ENCODE measurements at regions not wholly inside any gene's neighbourhood (a gene's known extent, or its start where the extent isn't known, plus 50 kb on each side); places are given as distances from the start of the nearest gene placed in this dataset.
"Not testable (repeated sequence)": the region's sequence is repeated elsewhere in the genome, so short reads cannot be mapped to it uniquely, and the experiment has no call there.

DNA sequence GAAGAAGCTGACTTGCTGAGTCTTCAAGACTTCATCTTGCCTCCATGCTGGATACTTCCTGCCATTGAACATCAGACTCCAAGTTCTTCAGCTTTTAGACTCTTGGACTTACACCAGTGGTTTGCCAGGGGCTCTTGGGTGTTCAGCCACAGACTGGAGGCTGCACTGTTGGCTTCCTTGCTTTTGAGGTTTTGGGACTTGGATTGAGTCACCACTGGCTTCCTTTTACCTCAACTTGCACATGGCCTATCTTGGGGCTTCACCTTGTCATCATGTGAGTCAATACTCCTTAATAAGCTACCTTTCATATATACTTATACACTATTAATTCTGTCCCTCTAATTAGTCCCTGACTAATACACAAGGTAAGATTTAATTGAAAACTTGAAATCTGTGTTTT lies 361.7 kb upstream of the SEMA3C start:
- DNase-seq: no peak

DNA sequence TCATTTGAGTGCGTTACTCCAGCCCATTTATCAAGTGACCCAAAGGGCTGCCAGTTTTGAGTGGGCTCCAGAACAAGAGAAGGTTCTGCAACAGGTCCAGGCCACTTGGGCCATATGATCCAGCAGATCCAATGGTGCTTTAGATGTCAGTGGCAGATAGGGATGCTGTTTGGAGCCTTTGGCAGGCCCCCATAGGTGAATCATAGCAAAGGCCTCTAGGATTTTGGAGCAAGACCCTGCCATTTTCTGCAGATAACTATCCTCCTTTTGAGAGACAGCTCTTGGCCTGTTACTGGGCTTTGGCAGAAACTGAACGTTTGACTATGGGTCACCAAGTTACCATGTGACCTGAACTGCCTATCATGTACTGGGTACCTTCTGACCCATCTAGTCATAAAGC lies 358.8 kb upstream of the SEMA3C start:
- no peak for DNase-seq

DNA sequence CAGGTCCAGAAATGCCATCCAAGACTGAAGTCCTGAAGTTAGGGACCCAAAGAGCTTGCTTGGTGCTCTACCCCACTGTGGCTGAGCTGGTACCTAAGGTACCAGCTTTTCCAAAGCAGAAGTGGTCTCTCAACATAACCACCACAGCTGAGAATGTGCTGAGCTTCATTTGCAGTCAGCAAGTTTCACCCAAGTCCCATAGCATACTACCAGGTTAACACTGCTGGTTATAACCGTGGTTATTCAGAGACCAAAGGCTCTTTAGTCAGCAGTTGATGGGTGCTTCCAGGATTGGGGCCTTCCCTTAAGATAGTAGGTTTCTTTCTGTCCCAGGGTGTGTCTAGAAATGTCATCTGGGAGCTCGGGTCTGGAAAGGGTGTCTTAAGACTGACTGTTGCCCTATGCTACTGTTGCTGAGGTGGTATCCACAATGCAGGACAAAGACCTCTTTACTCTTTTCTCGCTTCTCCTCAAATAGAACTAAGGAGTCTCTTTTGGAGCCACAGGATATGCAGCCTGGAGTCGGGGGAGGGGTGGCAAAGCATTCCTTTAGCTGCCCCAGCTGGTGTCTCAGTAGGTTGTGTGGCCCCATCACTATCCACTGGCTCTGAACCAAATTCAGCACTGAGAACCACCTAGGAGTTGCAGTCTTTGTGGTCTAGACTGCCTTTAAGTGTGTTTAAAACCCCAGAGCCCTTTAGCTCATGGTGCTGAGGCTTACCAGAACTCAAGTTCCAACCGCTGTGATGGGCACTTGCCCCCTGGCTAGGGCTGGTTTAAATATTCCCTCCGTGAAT lies 354.9 kb upstream of the SEMA3C start:
- no peak for DNase-seq

DNA sequence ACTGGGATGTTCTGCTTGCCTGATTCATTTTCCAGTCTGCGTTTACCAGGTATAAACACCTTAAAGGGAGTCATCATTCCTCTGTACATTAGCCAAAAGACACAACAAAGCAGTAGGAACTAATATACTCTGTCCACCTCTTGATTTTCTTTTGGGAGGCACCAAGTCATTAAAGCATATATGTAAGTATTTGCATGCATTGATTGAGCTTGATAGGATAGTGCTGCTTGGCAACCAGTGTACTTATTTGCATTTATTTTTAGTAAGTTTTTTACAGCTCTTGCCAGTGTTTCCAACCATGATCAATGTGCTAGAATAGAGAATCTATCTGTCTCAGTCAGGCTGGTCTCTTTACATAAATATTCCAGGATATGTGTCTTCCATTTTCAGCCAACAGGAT lies 353.3 kb upstream of the SEMA3C start:
- no peak for DNase-seq

DNA sequence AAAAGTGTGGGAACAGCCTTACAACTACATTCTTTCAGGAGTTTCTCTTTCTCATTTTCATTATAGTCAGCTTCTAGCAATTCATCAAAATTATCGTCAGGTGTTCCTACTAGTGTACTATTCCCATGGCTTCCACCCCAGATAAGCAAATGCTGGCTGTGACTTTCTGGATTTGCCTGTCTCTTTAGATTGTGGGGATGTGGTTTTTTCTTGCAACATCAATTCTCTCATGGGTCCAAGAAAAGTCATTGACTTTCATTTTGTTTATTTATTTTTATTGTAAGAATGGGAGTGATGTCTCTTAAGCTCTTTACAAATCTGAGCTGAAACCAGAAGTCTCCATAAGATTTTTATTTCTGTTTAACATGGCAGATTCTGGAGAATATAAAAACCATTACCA lies 349.7 kb upstream of the SEMA3C start:
- no peak for DNase-seq

DNA sequence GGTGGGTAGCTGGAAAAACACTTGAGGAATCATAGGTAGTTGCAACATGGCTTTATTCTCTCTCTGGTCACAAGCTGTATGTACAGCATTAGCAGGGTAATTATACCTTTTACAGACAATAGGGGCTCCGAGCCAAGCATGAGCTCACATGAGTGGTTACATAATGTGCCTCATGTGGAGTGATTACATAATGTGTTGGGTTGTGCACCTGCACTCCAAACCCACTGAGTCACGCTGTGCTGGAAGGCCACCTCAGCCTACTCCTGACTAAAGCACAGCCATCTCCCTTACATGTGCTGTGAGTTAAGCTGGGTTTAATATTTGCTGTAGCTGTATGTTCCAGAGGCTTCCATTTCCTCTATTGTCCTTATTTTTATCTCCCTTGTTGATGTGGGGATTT lies 348.7 kb upstream of the SEMA3C start:
- no peak for DNase-seq

DNA sequence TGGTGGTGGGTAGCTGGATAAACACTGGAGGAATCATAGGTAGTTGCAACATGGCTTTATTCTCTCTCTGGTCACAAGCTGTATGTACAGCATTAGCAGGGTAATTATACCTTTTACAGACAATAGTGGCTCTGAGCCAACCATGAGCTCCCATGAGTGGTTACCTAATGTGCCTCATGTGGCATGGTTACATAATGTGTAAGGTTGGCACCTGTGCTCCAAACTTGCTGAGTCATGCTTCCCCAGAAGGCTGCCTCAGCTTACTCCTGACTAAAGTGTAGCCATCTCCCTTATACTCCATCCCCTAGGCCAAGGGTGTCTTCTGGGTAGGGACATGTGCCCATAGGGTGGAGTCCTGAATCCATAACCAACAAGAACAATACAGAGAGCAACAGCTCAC lies 345.3 kb upstream of the SEMA3C start:
- DNase-seq: no peak

DNA sequence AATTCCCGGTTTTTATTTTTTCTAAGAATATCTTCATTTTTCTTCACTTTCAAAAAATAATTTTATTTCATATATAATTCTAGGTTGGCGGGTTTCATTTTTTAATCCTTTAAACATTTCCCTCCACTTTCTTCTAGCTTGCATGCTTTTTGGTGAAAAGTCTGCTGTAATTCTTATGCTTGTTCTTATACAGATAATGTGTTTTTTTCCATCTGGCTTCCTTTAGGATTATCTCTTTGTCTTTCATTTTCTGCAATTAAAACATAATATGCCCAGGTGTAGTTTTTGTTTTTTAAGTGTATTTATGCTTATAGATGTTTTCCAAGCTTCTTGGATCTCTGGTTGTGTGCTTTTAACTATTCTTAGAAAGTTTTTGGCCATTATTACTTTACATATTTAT lies 341.3 kb upstream of the SEMA3C start:
- no peak for DNase-seq

DNA sequence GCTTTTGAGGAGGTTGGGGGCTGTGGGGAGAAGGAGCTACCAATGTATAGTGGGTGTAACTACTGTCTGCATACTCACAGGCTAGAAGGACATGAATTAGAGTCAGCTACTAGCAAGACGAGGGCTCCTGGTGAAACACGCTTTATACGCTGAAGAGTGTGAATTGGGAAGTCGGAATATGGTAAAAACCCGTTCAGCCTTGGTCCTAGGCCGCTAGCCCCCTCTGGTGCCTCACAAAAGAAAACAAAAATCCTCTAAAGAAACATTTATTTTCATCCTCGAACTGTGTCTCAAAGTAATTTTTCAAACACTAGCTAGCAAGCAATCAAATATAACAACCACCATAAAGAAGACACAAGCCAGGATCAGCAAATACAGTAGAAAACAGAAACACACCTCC lies 338.1 kb upstream of the SEMA3C start:
- peak in 1 of 14 donors; percentile 4 for DNase-seq

DNA sequence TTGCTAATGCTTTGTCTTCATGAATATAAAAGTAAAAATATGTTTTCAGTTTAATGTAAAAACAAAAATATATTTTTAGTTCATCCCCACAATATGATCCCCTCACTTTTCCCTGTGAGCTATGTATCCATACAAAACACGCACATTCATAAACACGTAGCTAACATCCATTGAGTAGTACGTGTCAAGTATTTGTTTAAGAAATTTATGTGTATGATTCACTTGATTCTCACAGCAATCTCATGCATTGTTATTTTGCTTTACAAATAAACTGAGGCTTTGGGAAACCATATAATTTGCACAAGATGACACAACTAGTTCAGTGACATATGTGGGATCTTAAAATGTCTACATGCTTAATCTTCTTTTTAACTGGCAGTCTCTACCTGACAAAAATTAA lies 329.6 kb upstream of the SEMA3C start:
- DNase-seq: no peak

DNA sequence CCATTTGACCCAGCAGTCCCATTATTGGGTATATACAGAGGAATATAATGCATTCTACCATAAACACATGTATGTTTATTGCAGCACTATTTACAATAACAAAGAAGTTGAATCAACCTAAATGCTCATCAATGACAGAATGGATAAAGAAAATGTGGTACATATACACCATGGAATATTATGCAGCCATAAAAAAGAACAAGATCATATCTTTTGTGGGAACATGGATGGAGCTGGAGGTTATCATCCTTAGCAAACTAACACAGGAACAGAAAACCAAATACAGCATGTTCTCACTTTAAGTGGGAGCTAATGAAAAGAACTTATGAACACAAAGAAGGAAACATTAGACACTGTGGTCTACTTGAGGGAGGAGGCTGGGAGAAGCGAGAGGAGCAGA lies 328.5 kb upstream of the SEMA3C start:
- not testable (repeated sequence) for DNase-seq

DNA sequence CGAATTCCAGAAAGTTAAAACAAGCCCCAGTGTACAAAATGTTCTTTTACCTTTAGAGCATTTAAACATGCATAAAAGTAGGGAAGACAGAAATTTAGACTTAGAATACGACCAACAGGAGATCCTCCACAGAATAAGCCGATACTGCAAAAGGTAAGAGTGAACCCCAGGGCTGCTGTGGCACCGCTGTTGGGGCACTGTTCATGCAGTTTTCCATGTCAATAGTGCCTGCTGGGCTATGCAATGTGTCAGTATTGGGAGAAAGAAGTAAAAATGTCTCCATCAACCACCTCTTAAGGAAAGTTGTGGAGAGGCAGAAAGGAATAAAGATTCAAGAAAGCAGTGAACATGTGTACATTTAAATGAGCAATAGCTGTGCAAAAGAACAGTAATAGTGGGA lies 326.5 kb upstream of the SEMA3C start:
- no peak for DNase-seq

DNA sequence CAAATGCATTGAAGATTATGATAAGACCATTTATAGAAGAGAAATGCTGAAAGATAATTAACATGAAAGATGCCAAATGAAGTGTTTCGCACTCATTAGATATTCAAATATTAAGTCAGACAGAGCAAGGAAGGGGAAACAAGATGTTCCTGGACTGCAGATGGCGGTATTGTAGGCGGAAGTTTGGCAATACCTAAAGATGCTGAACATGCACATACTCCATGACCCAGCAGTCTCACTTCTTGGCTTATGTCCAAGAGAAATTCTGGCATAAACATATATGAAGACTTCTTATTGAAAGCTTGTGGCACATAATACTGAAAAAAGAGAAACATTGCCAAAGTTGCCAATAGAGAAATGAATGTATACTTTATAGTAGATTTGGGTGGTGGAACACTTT lies 325.4 kb upstream of the SEMA3C start:
- DNase-seq: no peak

DNA sequence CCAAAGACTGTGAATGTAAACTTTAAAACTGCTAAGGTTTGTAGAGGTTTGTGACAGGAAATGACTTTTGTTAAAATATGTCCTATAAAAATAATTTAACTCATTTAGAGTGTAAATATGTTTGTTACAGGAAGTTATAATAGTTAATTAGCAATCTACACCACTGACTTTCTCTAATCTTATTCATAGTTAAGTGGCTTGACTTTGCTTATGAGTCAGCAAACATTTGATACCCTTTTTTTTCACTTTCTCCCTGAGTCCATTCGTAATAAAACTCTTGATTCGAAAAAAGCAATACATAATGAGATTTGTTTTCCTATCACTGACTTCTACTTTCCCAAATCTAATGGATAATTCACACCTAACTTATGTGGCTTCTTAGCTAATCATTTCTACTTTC lies 317.7 kb upstream of the SEMA3C start:
- no peak for DNase-seq

DNA sequence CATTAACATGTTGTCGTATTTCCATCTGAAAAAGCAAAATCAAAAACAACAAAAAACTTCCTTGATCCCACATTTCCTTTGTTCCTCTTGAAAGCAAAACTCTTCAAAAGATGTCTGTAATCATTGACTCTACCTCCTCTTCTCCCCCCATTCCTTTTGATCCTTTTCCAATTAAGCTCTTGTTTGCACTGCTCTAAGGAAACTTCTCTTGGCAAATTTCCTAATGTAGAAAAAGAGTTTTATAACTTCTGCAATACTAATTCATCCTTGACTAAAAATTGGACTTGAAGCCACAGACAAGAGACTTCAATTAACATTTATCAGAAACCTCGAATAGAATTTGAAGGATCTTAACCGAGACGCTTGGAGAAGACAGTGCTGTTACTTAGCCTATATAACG lies 317.1 kb upstream of the SEMA3C start:
- no peak for DNase-seq

DNA sequence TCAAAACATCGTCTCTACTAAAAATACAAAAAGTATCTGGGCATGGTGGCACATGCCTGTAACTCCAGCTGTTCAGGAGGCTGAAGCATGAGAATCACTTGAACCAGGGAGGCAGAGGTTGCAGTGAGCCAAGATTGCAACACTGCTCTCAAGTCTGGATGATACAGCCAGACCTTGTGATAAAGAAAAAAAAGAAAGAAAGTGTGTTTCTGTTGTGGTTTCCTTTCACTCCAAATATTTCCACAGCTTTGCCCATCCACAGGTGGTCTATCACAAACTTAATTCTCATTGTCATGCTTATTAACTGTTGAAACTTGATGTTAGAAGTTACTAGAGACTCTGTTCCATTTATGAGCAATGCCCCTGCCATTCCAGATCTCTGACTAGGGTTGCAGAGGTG lies 316.0 kb upstream of the SEMA3C start:
- DNase-seq: no peak

DNA sequence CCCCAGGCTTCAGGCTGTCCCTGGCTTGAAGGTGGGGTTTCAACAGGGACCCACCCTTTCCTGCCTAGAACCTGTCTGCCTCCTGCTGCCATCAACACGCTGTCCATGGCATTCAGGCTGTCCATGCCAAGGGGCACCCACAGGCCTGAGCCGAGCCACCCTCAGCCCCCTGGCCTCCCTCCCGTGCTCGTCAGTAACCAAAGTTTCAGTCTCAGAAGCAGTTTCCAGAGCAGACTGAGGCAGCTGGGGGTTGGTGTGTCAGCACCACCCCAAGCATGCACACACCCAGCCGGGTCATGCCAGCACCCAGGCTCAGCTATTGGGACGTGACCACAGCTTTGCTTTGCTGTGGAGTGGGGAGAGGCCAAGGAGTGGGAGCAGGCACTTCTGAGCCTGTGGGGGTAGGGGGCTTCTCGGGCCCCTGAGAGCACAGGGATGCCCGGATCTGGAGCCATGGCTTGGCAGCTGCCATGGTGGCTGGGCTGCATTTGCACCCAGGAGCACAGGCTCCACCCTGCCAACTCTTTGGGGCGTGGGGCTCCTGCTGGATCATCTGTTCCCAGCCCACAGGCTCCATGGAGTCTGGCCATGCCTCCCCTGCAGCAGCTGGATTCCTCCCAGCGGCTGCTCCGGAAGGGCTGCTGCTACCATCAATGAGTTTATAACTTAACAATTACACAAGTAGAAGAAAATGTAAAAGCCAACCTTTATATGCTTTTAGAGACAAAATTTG lies 314.5 kb upstream of the SEMA3C start:
- DNase-seq: no peak

DNA sequence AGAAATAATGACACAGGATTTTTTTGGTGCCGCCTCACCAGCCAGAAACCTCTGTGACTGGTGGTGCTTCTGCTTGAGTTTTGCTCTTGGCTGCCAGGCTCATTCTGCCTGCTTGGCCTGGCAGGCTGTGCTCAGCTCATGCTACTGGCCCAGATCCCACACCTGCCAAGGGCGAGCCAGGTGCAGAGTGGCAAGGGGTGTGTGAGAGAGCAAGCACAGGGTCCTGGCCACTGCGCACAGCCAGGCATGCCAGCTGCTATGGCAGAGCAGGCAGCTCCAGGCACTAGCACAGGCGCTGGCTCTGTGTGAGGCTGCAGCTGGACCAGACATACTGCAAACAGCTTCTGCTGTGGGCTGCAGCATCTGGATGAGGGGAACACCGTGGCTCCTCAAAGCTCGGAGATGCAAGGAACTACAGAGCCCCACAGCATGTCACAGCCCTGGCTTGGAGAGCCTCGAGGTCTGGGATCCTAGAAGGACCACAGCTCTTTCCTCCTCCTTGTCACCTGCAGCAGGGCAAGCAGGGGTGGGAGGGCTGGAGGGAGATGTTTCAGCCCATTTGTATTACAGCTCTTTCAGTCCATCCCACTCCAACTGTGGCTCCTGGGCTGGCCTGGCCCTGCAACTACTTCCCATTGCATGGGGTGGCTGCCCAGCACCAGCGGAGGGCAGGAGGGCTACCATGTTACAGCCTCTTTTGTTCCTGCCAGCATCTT lies 313.4 kb upstream of the SEMA3C start:
- DNase-seq: no peak

DNA sequence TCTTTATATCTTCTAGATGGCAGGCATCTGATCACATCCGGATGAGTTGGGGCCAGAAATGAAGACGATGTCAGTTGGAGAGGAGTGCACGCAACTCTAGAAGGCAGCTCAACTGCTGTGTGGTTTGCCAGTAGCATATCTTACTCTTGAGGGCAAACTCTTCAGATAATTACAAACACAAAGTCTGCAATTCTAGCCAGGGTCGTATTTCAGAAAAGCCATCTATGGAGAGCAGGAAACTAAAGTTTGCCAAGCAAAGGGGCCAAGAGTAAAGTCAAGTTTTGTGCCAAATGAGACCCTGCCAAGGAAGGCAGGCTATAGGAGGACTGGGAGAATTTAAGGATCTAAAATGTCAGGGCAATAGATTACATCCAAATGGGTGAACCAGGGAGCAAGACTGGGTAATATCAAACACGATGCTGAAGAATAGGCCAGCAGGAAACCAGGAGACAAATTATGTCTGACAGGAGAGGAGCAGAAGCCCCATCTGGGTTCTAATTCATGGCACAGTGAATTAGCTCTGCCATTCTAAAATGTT lies 312.5 kb upstream of the SEMA3C start:
- DNase-seq: no peak

DNA sequence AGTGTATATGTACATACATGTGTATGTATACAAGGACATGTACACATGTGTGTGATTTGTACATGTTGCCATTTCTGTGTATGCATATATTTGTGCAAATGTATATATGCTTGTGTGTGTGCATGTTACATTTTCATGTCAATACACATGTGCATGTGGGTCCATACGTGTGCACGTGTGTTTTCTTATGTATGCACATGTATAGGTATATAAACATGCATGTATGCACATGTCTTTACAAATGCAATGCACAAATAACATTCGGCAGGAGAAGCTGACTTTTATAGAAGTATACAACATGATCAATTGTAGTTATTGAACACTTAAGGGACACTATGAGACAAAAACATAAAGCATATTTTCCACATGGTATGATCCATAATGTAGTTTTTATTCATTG lies 307.4 kb upstream of the SEMA3C start:
- no peak for DNase-seq

DNA sequence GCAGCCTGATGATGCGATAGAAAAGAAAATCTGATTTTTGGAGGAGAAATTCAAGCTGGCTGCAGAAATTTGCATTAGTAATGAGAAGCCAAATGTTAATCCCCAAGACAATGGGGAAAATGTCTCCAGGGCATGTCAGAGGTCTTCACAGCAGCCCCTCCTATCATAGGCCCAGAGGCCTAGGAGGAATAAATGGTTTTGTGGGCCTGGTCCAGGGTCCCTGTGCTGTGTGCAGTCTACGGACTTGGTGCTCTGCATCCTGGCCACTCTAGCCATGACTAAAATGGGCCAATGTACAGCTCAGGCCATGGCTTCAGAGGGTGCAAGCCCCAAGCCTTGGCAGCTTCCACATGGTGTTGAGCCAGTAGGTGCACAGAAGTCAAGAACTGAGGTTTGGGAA lies 303.8 kb upstream of the SEMA3C start:
- DNase-seq: not testable (repeated sequence)

DNA sequence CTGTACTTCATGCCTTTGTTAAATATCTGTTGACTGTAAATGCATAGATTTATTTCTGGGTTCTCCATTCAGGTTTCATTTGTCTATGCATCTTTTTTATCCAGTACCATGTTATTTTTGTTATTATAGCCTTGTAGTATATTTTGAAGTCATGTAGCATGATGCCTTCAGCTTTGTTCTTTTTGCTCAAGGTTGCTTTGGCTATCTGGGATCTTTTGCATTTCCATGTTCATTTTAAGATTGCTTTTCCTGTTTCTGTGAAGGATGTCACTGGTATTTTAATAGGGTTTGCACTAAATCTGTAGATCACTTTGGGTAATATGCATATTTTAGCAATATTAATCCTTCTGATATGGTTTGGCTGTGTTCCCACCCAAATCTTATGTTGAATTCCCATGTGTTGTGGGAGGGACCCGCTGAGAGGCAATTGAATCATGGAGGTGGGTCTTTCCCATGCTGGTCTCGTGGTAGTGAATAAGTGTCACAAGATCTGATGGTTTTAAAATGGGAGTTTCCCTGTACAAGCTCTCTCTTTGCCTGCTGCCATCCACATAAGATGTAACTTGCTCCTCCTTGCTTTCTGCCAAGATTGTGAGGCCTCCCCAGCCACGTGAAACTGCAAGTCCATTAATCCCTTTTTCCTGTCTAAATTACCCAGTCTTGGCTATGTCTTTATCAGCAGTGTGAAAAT lies 302.8 kb upstream of the SEMA3C start:
- no peak for DNase-seq

Data from C1 segment of cervical spinal cord (tissue), 14 donors.